ENCODE measurements at regions not wholly inside any gene's neighbourhood (a gene's known extent, or its start where the extent isn't known, plus 50 kb on each side); places are given as distances from the start of the nearest gene placed in this dataset.

- 100% methylated on average over 1 of the region's 1 CpG for WGBS, 2 donors (ENCODE audit: low coverage in 1 of 2)
- H3K36me3 ChIP-seq = no peaks in the 10 kb centered on the region
Measured at GRCh38 chr12:89939522-89940215, 231.0 kb upstream of the ATP2B1 start.

GRCh38 chr12:89936631-89937030 is 228.0 kb upstream of the ATP2B1 start:
- no peak overlapping the region for H3K4me3 ChIP-seq
- no peaks in the 10 kb centered on the region for H3K9me3 ChIP-seq
- WGBS, 2 donors (ENCODE audit: low coverage in 1 of 2) = 20 to 22% methylated on average over 3 of the region's 3 CpGs
- ATAC-seq = no peak
- H3K27ac ChIP-seq = no peak overlapping the region
- TF ChIP-seq EP300 (IDR thresholded peaks at IDR 0.05) (no peak), POLR2A (IDR thresholded peaks at IDR 0.05) (no peak), POLR2AphosphoS5 (IDR thresholded peaks at IDR 0.05) (no peak), CTCF (IDR thresholded peaks at IDR 0.05) (no peak)
- H3K36me3 ChIP-seq = no peaks in the 10 kb centered on the region
- H3K27me3 ChIP-seq = no peaks in the 10 kb centered on the region
- peaks cover 0 to 12% (median 4%) of the 10 kb centered on the region in 3 donors for H3K4me1 ChIP-seq

More at GRCh38 chr12:89939522-89940215, 231.0 kb upstream of the ATP2B1 start:
- ATAC-seq = no peak
- H3K9me3 ChIP-seq = no peaks in the 10 kb centered on the region
- H3K4me1 ChIP-seq = peaks cover 0 to 25% (median 4%) of the 10 kb centered on the region in 3 donors
- H3K27ac ChIP-seq = no peak overlapping the region
- H3K27me3 ChIP-seq = no peaks in the 10 kb centered on the region
- TF ChIP-seq EP300 (IDR thresholded peaks at IDR 0.05) = no peak
- no peak for TF ChIP-seq CTCF (IDR thresholded peaks at IDR 0.05)
- TF ChIP-seq POLR2AphosphoS5 (IDR thresholded peaks at IDR 0.05) = no peak
- TF ChIP-seq POLR2A (IDR thresholded peaks at IDR 0.05) = no peak
- no peak overlapping the region for H3K4me3 ChIP-seq

DNA sequence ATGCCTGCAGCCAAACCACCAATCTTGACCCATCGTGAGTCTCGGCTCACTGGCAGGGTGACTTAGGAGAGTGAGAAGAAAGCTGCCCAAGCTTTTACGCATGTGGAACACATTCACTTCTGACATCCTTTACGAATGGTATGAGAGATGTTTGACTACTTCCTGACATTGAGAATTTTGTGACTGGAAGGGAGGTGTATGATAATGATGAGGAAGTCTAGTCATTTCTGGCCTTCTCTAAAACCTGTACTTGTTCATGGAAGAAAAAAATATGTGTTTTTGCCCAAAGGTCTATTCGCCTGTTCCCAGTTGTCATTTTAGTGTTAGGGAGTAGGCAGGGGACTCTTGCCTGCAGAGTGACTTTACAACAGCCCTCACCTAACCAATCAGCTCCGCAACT is 227.2 kb upstream of the ATP2B1 start:
- no peaks in the 10 kb centered on the region for H3K36me3 ChIP-seq
- TF ChIP-seq POLR2AphosphoS5 (IDR thresholded peaks at IDR 0.05) = no peak
- TF ChIP-seq POLR2A (IDR thresholded peaks at IDR 0.05) = no peak
- no peak for TF ChIP-seq CTCF (IDR thresholded peaks at IDR 0.05)
- no peak for TF ChIP-seq EP300 (IDR thresholded peaks at IDR 0.05)
- H3K4me1 ChIP-seq = peaks cover 0 to 12% (median 4%) of the 10 kb centered on the region in 3 donors
- no peak for ATAC-seq
- 27 to 82% methylated on average over 3 to 4 of the region's 6 CpGs for WGBS, 2 donors (ENCODE audit: low coverage in 1 of 2)
- H3K27me3 ChIP-seq = no peaks in the 10 kb centered on the region
- H3K9me3 ChIP-seq = no peaks in the 10 kb centered on the region
- no peak overlapping the region for H3K4me3 ChIP-seq
- H3K27ac ChIP-seq = no peak overlapping the region

GRCh38 chr12:89933911-89934310 is 225.3 kb upstream of the ATP2B1 start:
- 40 to 100% methylated on average over 1 of the region's 1 CpG for WGBS, 2 donors (ENCODE audit: low coverage in 1 of 2)
- H3K4me1 ChIP-seq = peaks cover 0 to 12% (median 4%) of the 10 kb centered on the region in 3 donors

More at GRCh38 chr12:89933911-89934310, 225.3 kb upstream of the ATP2B1 start:
- Histone ChIP-seq H3K4me3 (no peak overlapping the region), H3K27ac (no peak overlapping the region), H3K9me3 (no peaks in the 10 kb centered on the region), H3K36me3 (no peaks in the 10 kb centered on the region), H3K27me3 (no peaks in the 10 kb centered on the region)
- TF ChIP-seq CTCF (IDR thresholded peaks at IDR 0.05) = no peak
- no peak for TF ChIP-seq POLR2A (IDR thresholded peaks at IDR 0.05)
- no peak for TF ChIP-seq POLR2AphosphoS5 (IDR thresholded peaks at IDR 0.05)
- TF ChIP-seq EP300 (IDR thresholded peaks at IDR 0.05) = no peak
- ATAC-seq = no peak

Data from gastroesophageal sphincter (tissue), 4 donors.